ENCODE measurements at regions not wholly inside any gene's neighbourhood (a gene's known extent, or its start where the extent isn't known, plus 50 kb on each side); places are given as distances from the start of the nearest gene placed in this dataset.

GRCh38 chr10:124146483-124146882 is 53.1 kb upstream of the CHST15 start:
- no peak for DNase-seq (ENCODE audit: low read depth)

GRCh38 chr10:124145109-124145870 is 51.9 kb upstream of the CHST15 start:
- no peak for DNase-seq (ENCODE audit: low read depth)

GRCh38 chr10:124144536-124144935 is 51.1 kb upstream of the CHST15 start:
- no peak for DNase-seq (ENCODE audit: low read depth)

- no peak for DNase-seq (ENCODE audit: low read depth)
Measured at GRCh38 chr10:124143721-124144120, 50.3 kb upstream of the CHST15 start.
